ENCODE measurements at regions not wholly inside any gene's neighbourhood (a gene's known extent, or its start where the extent isn't known, plus 50 kb on each side); places are given as distances from the start of the nearest gene placed in this dataset.

DNA sequence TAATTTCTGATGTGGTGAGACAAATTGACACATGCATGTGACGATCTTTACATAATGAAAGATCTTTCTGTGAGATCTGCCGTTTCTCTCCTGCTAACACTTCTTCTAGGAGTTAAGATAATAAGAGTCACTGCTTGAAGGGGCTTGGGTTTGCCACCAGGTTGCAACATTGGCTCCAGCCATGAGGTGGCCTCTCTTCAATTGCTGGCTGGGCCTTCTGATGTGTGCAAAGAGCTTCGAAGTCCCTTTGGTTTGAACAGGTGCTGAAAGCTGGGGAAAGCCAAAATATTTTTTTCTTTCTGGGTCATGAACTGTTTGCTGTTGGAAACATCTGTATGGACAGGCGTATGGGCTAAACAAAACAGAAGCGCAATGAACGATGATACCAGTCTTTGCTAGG is 204.1 kb upstream of the SALL1 start:
- peaks cover 2% of the 10 kb centered on the region for H3K27me3 ChIP-seq (ENCODE audit: control insufficient read depth, insufficient read depth, low read length)
- DNase-seq = no peak
- H4K91ac ChIP-seq (ENCODE audit: insufficient read depth, low read depth, low read length) = no peak overlapping the region
- H2AK5ac ChIP-seq (ENCODE audit: low read depth, low read length) = no peak overlapping the region
- no peak overlapping the region for H2AFZ ChIP-seq (replicated peaks; ENCODE audit: low read length, poor library complexity)
- intact Hi-C loops (cut with micrococcal nuclease) (no loop called here), in situ Hi-C loops (cut with MboI; ENCODE audit: low sequenced_read_pairs) (no loop called here), dilution Hi-C loops (cut with HindIII; ENCODE audit: low sequenced_read_pairs, unreplicated experiment) (no loop called here)
- H4K20me1 ChIP-seq (ENCODE audit: insufficient read depth, low read length) = no peaks in the 10 kb centered on the region
- no peak overlapping the region for H3K18ac ChIP-seq (ENCODE audit: low read depth, low read length)
- no peak overlapping the region for H3K27ac ChIP-seq (ENCODE audit: insufficient read depth, low read length)
- no peak overlapping the region for H4K8ac ChIP-seq (ENCODE audit: low read depth in 2 of 2, low read length in 2 of 2)
- no peaks in the 10 kb centered on the region for H3K9me3 ChIP-seq (ENCODE audit: control insufficient read depth, insufficient read depth, low read length)
- no peak overlapping the region for H4K5ac ChIP-seq (ENCODE audit: low read depth, low read length)
- TF ChIP-seq CEBPB (IDR thresholded peaks at IDR 0.05; ENCODE audit: low read depth, low read length) = no peak
- no peak for TF ChIP-seq MXI1 (IDR thresholded peaks at IDR 0.05; ENCODE audit: borderline replicate concordance, low read depth, low read length)
- no peak for TF ChIP-seq BHLHE40 (IDR thresholded peaks at IDR 0.05; ENCODE audit: low read depth, low read length)
- TF ChIP-seq MAFK (IDR thresholded peaks at IDR 0.05; ENCODE audit: low read depth, low read length) = no peak
- no peak for TF ChIP-seq POLR2A (IDR thresholded peaks at IDR 0.05; ENCODE audit: low read depth, low read length)
- TF ChIP-seq, protein P1, sequence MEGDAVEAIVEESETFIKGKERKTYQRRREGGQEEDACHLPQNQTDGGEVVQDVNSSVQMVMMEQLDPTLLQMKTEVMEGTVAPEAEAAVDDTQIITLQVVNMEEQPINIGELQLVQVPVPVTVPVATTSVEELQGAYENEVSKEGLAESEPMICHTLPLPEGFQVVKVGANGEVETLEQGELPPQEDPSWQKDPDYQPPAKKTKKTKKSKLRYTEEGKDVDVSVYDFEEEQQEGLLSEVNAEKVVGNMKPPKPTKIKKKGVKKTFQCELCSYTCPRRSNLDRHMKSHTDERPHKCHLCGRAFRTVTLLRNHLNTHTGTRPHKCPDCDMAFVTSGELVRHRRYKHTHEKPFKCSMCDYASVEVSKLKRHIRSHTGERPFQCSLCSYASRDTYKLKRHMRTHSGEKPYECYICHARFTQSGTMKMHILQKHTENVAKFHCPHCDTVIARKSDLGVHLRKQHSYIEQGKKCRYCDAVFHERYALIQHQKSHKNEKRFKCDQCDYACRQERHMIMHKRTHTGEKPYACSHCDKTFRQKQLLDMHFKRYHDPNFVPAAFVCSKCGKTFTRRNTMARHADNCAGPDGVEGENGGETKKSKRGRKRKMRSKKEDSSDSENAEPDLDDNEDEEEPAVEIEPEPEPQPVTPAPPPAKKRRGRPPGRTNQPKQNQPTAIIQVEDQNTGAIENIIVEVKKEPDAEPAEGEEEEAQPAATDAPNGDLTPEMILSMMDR (conservative IDR thresholded peaks at IDR 0.05; ENCODE audit: low read depth, low read length) = no peak
- TF ChIP-seq ELK1 (IDR thresholded peaks at IDR 0.05; ENCODE audit: borderline replicate concordance, low read depth, low read length) = no peak
- TF ChIP-seq CHD1 (IDR thresholded peaks at IDR 0.05; ENCODE audit: low read depth, low read length) = no peak
- TF ChIP-seq, protein P2, sequence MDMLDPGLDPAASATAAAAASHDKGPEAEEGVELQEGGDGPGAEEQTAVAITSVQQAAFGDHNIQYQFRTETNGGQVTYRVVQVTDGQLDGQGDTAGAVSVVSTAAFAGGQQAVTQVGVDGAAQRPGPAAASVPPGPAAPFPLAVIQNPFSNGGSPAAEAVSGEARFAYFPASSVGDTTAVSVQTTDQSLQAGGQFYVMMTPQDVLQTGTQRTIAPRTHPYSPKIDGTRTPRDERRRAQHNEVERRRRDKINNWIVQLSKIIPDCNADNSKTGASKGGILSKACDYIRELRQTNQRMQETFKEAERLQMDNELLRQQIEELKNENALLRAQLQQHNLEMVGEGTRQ (IDR thresholded peaks at IDR 0.05; ENCODE audit: low read depth, low read length) = no peak
- H2AK9ac ChIP-seq (replicated peaks; ENCODE audit: low read depth, low read length, poor library complexity) = no peak overlapping the region
- ATAC-seq (ENCODE audit: low read depth) = no peak
- ChIA-PET CTCF (interaction anchor here (1.4 kb wide), 1 partner anchor 9 kb away, joined by 3 read pairs; no protein-coding TSS in a partner anchor), POLR2A (ENCODE audit: unreplicated experiment) (no interaction called here)
- H3K14ac ChIP-seq (replicated peaks; ENCODE audit: low read depth, low read length) = no peak overlapping the region
- H3K9me1 ChIP-seq (ENCODE audit: insufficient read depth, low read length) = no peaks in the 10 kb centered on the region
- H3K23ac ChIP-seq (ENCODE audit: low read depth, low read length) = no peak overlapping the region
- no peak overlapping the region for H2BK5ac ChIP-seq (ENCODE audit: low read depth, low read length, poor library complexity, severe bottlenecking)
- no peak overlapping the region for H2BK120ac ChIP-seq (ENCODE audit: low read depth, low read length)
- no peak overlapping the region for H3K4me2 ChIP-seq (ENCODE audit: low read depth, low read length)
- no peaks in the 10 kb centered on the region for H3K4me1 ChIP-seq (ENCODE audit: control insufficient read depth, insufficient read depth, low read length)
- no peak overlapping the region for H3K56ac ChIP-seq (ENCODE audit: extremely low read depth, insufficient read depth, low read length)
- H3K79me1 ChIP-seq (ENCODE audit: low read depth in 1 of 2, low read length in 2 of 2) = no peaks in the 10 kb centered on the region
- H2BK20ac ChIP-seq (ENCODE audit: low read depth, low read length) = no peak overlapping the region
- no peak overlapping the region for H3K9ac ChIP-seq (ENCODE audit: low read depth, low read length)
- no peak overlapping the region for H2BK15ac ChIP-seq (ENCODE audit: low read depth, low read length)
- no CpG with 5 or more reads among the region's 6 CpGs for WGBS, 2 experiments (ENCODE audit: extremely low coverage in 2 of 2, insufficient read length in 1 of 2)
- no TSS peak for BruUV-seq (replicated peaks)
- H3K4ac ChIP-seq (ENCODE audit: low read depth, low read length) = no peak overlapping the region
- H3K36me3 ChIP-seq (ENCODE audit: control insufficient read depth, insufficient read depth, low read length) = no peaks in the 10 kb centered on the region
- H3K4me3 ChIP-seq (ENCODE audit: insufficient read depth, low read depth, low read length) = no peak overlapping the region

All from IMR-90 (cell line).